ENCODE measurements at regions not wholly inside any gene's neighbourhood (a gene's known extent, or its start where the extent isn't known, plus 50 kb on each side); places are given as distances from the start of the nearest gene placed in this dataset.
"Not testable (repeated sequence)": the region's sequence is repeated elsewhere in the genome, so short reads cannot be mapped to it uniquely, and the experiment has no call there.

GRCh38 chr14:97149775-97150174 lies 352.6 kb downstream of the VRK1 start:
- Histone ChIP-seq H3K27ac (ENCODE audit: low read depth in 2 of 2, low read length in 2 of 2) (no peak overlapping the region), H3K36me3 (ENCODE audit: control insufficient read depth in 2 of 2, insufficient read depth in 2 of 2, low read length in 2 of 2) (no peaks in the 10 kb centered on the region), H3K4me3 (ENCODE audit: low read length in 2 of 2) (no peak overlapping the region), H3K9ac (ENCODE audit: low read depth in 1 of 2, low read length in 2 of 2) (no peak overlapping the region), H3K27me3 (ENCODE audit: control insufficient read depth in 2 of 2, insufficient read depth in 2 of 2, low read length in 2 of 2) (no peaks in the 10 kb centered on the region), H3K4me1 (ENCODE audit: control insufficient read depth in 2 of 2, insufficient read depth in 2 of 2, low read length in 2 of 2) (no peaks in the 10 kb centered on the region), H3K9me3 (ENCODE audit: control insufficient read depth in 2 of 2, low read length in 2 of 2) (no peaks in the 10 kb centered on the region)

GRCh38 chr14:97153527-97153926 lies 356.3 kb downstream of the VRK1 start:
- Histone ChIP-seq H3K4me3 (ENCODE audit: low read length in 2 of 2) (no peak overlapping the region), H3K36me3 (ENCODE audit: control insufficient read depth in 2 of 2, insufficient read depth in 2 of 2, low read length in 2 of 2) (no peaks in the 10 kb centered on the region), H3K27ac (ENCODE audit: low read depth in 2 of 2, low read length in 2 of 2) (no peak overlapping the region), H3K4me1 (ENCODE audit: control insufficient read depth in 2 of 2, insufficient read depth in 2 of 2, low read length in 2 of 2) (no peaks in the 10 kb centered on the region), H3K27me3 (ENCODE audit: control insufficient read depth in 2 of 2, insufficient read depth in 2 of 2, low read length in 2 of 2) (no peaks in the 10 kb centered on the region), H3K9ac (ENCODE audit: low read depth in 1 of 2, low read length in 2 of 2) (no peak overlapping the region), H3K9me3 (ENCODE audit: control insufficient read depth in 2 of 2, low read length in 2 of 2) (no peaks in the 10 kb centered on the region)

GRCh38 chr14:97155320-97155719 lies 358.1 kb downstream of the VRK1 start:
- Histone ChIP-seq H3K36me3 (ENCODE audit: control insufficient read depth in 2 of 2, insufficient read depth in 2 of 2, low read length in 2 of 2) (no peaks in the 10 kb centered on the region), H3K27me3 (ENCODE audit: control insufficient read depth in 2 of 2, insufficient read depth in 2 of 2, low read length in 2 of 2) (no peaks in the 10 kb centered on the region), H3K27ac (ENCODE audit: low read depth in 2 of 2, low read length in 2 of 2) (no peak overlapping the region), H3K4me3 (ENCODE audit: low read length in 2 of 2) (no peak overlapping the region), H3K9me3 (ENCODE audit: control insufficient read depth in 2 of 2, low read length in 2 of 2) (peaks cover 0 to 5% of the 10 kb centered on the region in 2 donors), H3K9ac (ENCODE audit: low read depth in 1 of 2, low read length in 2 of 2) (no peak overlapping the region), H3K4me1 (ENCODE audit: control insufficient read depth in 2 of 2, insufficient read depth in 2 of 2, low read length in 2 of 2) (no peaks in the 10 kb centered on the region)

- H3K4me3 ChIP-seq (ENCODE audit: low read length in 2 of 2) = no peak overlapping the region
- no peak overlapping the region for H3K27ac ChIP-seq (ENCODE audit: low read depth in 2 of 2, low read length in 2 of 2)
- H3K27me3 ChIP-seq (ENCODE audit: control insufficient read depth in 2 of 2, insufficient read depth in 2 of 2, low read length in 2 of 2) = no peaks in the 10 kb centered on the region
- peaks cover 0 to 5% of the 10 kb centered on the region in 2 donors for H3K9me3 ChIP-seq (ENCODE audit: control insufficient read depth in 2 of 2, low read length in 2 of 2)
- H3K36me3 ChIP-seq (ENCODE audit: control insufficient read depth in 2 of 2, insufficient read depth in 2 of 2, low read length in 2 of 2) = no peaks in the 10 kb centered on the region
- no peaks in the 10 kb centered on the region for H3K4me1 ChIP-seq (ENCODE audit: control insufficient read depth in 2 of 2, insufficient read depth in 2 of 2, low read length in 2 of 2)
- H3K9ac ChIP-seq (ENCODE audit: low read depth in 1 of 2, low read length in 2 of 2) = no peak overlapping the region
These were observed 358.6 kb downstream of the VRK1 start for GRCh38 chr14:97155814-97156213.

- no peak overlapping the region for H3K27ac ChIP-seq (ENCODE audit: low read depth in 2 of 2, low read length in 2 of 2)
- H3K4me1 ChIP-seq (ENCODE audit: control insufficient read depth in 2 of 2, insufficient read depth in 2 of 2, low read length in 2 of 2) = no peaks in the 10 kb centered on the region
- H3K9me3 ChIP-seq (ENCODE audit: control insufficient read depth in 2 of 2, low read length in 2 of 2) = peaks cover 0 to 5% of the 10 kb centered on the region in 2 donors
- no peaks in the 10 kb centered on the region for H3K36me3 ChIP-seq (ENCODE audit: control insufficient read depth in 2 of 2, insufficient read depth in 2 of 2, low read length in 2 of 2)
- H3K9ac ChIP-seq (ENCODE audit: low read depth in 1 of 2, low read length in 2 of 2) = no peak overlapping the region
- no peaks in the 10 kb centered on the region for H3K27me3 ChIP-seq (ENCODE audit: control insufficient read depth in 2 of 2, insufficient read depth in 2 of 2, low read length in 2 of 2)
- H3K4me3 ChIP-seq (ENCODE audit: low read length in 2 of 2) = no peak overlapping the region
These were observed 359.5 kb downstream of the VRK1 start for GRCh38 chr14:97156705-97157104.

GRCh38 chr14:97158102-97158501 lies 360.9 kb downstream of the VRK1 start:
- no peak overlapping the region for H3K27ac ChIP-seq (ENCODE audit: low read depth in 2 of 2, low read length in 2 of 2)
- H3K36me3 ChIP-seq (ENCODE audit: control insufficient read depth in 2 of 2, insufficient read depth in 2 of 2, low read length in 2 of 2) = no peaks in the 10 kb centered on the region
- H3K4me1 ChIP-seq (ENCODE audit: control insufficient read depth in 2 of 2, insufficient read depth in 2 of 2, low read length in 2 of 2) = no peaks in the 10 kb centered on the region
- no peak overlapping the region for H3K4me3 ChIP-seq (ENCODE audit: low read length in 2 of 2)
- H3K9ac ChIP-seq (ENCODE audit: low read depth in 1 of 2, low read length in 2 of 2) = no peak overlapping the region
- H3K9me3 ChIP-seq (ENCODE audit: control insufficient read depth in 2 of 2, low read length in 2 of 2) = peaks cover 0 to 5% of the 10 kb centered on the region in 2 donors
- no peaks in the 10 kb centered on the region for H3K27me3 ChIP-seq (ENCODE audit: control insufficient read depth in 2 of 2, insufficient read depth in 2 of 2, low read length in 2 of 2)

- no peaks in the 10 kb centered on the region for H3K4me1 ChIP-seq (ENCODE audit: control insufficient read depth in 2 of 2, insufficient read depth in 2 of 2, low read length in 2 of 2)
- H3K36me3 ChIP-seq (ENCODE audit: control insufficient read depth in 2 of 2, insufficient read depth in 2 of 2, low read length in 2 of 2) = no peaks in the 10 kb centered on the region
- peaks cover 0 to 5% of the 10 kb centered on the region in 2 donors for H3K9me3 ChIP-seq (ENCODE audit: control insufficient read depth in 2 of 2, low read length in 2 of 2)
- no peak overlapping the region for H3K9ac ChIP-seq (ENCODE audit: low read depth in 1 of 2, low read length in 2 of 2)
- H3K27ac ChIP-seq (ENCODE audit: low read depth in 2 of 2, low read length in 2 of 2) = no peak overlapping the region
- no peaks in the 10 kb centered on the region for H3K27me3 ChIP-seq (ENCODE audit: control insufficient read depth in 2 of 2, insufficient read depth in 2 of 2, low read length in 2 of 2)
- no peak overlapping the region for H3K4me3 ChIP-seq (ENCODE audit: low read length in 2 of 2)
These were observed 361.9 kb downstream of the VRK1 start for GRCh38 chr14:97159124-97159523.

GRCh38 chr14:97162621-97163020 lies 365.4 kb downstream of the VRK1 start:
- Histone ChIP-seq H3K9ac (ENCODE audit: low read depth in 1 of 2, low read length in 2 of 2) (no peak overlapping the region), H3K27me3 (ENCODE audit: control insufficient read depth in 2 of 2, insufficient read depth in 2 of 2, low read length in 2 of 2) (no peaks in the 10 kb centered on the region), H3K9me3 (ENCODE audit: control insufficient read depth in 2 of 2, low read length in 2 of 2) (peaks cover 0 to 5% of the 10 kb centered on the region in 2 donors), H3K36me3 (ENCODE audit: control insufficient read depth in 2 of 2, insufficient read depth in 2 of 2, low read length in 2 of 2) (no peaks in the 10 kb centered on the region), H3K27ac (ENCODE audit: low read depth in 2 of 2, low read length in 2 of 2) (no peak overlapping the region), H3K4me3 (ENCODE audit: low read length in 2 of 2) (no peak overlapping the region), H3K4me1 (ENCODE audit: control insufficient read depth in 2 of 2, insufficient read depth in 2 of 2, low read length in 2 of 2) (no peaks in the 10 kb centered on the region)

GRCh38 chr14:97164021-97164420 lies 366.8 kb downstream of the VRK1 start:
- H3K27me3 ChIP-seq (ENCODE audit: control insufficient read depth in 2 of 2, insufficient read depth in 2 of 2, low read length in 2 of 2) = no peaks in the 10 kb centered on the region
- no peak overlapping the region for H3K9ac ChIP-seq (ENCODE audit: low read depth in 1 of 2, low read length in 2 of 2)
- H3K36me3 ChIP-seq (ENCODE audit: control insufficient read depth in 2 of 2, insufficient read depth in 2 of 2, low read length in 2 of 2) = no peaks in the 10 kb centered on the region
- H3K9me3 ChIP-seq (ENCODE audit: control insufficient read depth in 2 of 2, low read length in 2 of 2) = peaks cover 0 to 3% of the 10 kb centered on the region in 2 donors
- no peaks in the 10 kb centered on the region for H3K4me1 ChIP-seq (ENCODE audit: control insufficient read depth in 2 of 2, insufficient read depth in 2 of 2, low read length in 2 of 2)
- H3K27ac ChIP-seq (ENCODE audit: low read depth in 2 of 2, low read length in 2 of 2) = no peak overlapping the region
- no peak overlapping the region for H3K4me3 ChIP-seq (ENCODE audit: low read length in 2 of 2)

GRCh38 chr14:97166497-97166896 lies 369.3 kb downstream of the VRK1 start:
- H3K36me3 ChIP-seq (ENCODE audit: control insufficient read depth in 2 of 2, insufficient read depth in 2 of 2, low read length in 2 of 2) = no peaks in the 10 kb centered on the region
- H3K27me3 ChIP-seq (ENCODE audit: control insufficient read depth in 2 of 2, insufficient read depth in 2 of 2, low read length in 2 of 2) = no peaks in the 10 kb centered on the region
- no peak overlapping the region for H3K9ac ChIP-seq (ENCODE audit: low read depth in 1 of 2, low read length in 2 of 2)
- H3K4me3 ChIP-seq (ENCODE audit: low read length in 2 of 2) = no peak overlapping the region
- no peaks in the 10 kb centered on the region for H3K4me1 ChIP-seq (ENCODE audit: control insufficient read depth in 2 of 2, insufficient read depth in 2 of 2, low read length in 2 of 2)
- no peak overlapping the region for H3K27ac ChIP-seq (ENCODE audit: low read depth in 2 of 2, low read length in 2 of 2)
- H3K9me3 ChIP-seq (ENCODE audit: control insufficient read depth in 2 of 2, low read length in 2 of 2) = no peaks in the 10 kb centered on the region

GRCh38 chr14:97167577-97167976 lies 370.4 kb downstream of the VRK1 start:
- H3K27me3 ChIP-seq (ENCODE audit: control insufficient read depth in 2 of 2, insufficient read depth in 2 of 2, low read length in 2 of 2); H3K9ac ChIP-seq (ENCODE audit: low read depth in 1 of 2, low read length in 2 of 2); H3K4me3 ChIP-seq (ENCODE audit: low read length in 2 of 2); H3K36me3 ChIP-seq (ENCODE audit: control insufficient read depth in 2 of 2, insufficient read depth in 2 of 2, low read length in 2 of 2); H3K4me1 ChIP-seq (ENCODE audit: control insufficient read depth in 2 of 2, insufficient read depth in 2 of 2, low read length in 2 of 2); H3K9me3 ChIP-seq (ENCODE audit: control insufficient read depth in 2 of 2, low read length in 2 of 2); H3K27ac ChIP-seq (ENCODE audit: low read depth in 2 of 2, low read length in 2 of 2): not testable (repeated sequence)

All from mucosa of rectum (tissue), 2 donors.